ENCODE measurements at regions not wholly inside any gene's neighbourhood (a gene's known extent, or its start where the extent isn't known, plus 50 kb on each side); places are given as distances from the start of the nearest gene placed in this dataset.
"Not testable (repeated sequence)": the region's sequence is repeated elsewhere in the genome, so short reads cannot be mapped to it uniquely, and the experiment has no call there.

GRCh38 chr1:207256869-207257268, 64.6 kb upstream of the CD55 start:
- Mint-ChIP-seq H3K36me3 (peaks cover 10% of the 10 kb centered on the region), H3K4me3 (no peak overlapping the region), H3K4me1 (no peaks in the 10 kb centered on the region), H3K27ac (no peak overlapping the region), H3K9me3 (ENCODE audit: low read depth) (peaks cover 5% of the 10 kb centered on the region), H3K27me3 (no peaks in the 10 kb centered on the region)
- DNase-seq (no peak), ATAC-seq (no peak)
- CTCF ChIA-PET: no interaction called here

- ATAC-seq (no peak), DNase-seq (no peak)
- H3K4me3 Mint-ChIP-seq: no peak overlapping the region
- no peaks in the 10 kb centered on the region for H3K27me3 Mint-ChIP-seq
- CTCF ChIA-PET: no interaction called here
- H3K4me1 Mint-ChIP-seq: no peaks in the 10 kb centered on the region
- peaks cover 7% of the 10 kb centered on the region for H3K9me3 Mint-ChIP-seq (ENCODE audit: low read depth)
- H3K36me3 Mint-ChIP-seq: peaks cover 6% of the 10 kb centered on the region
- H3K27ac Mint-ChIP-seq: no peak overlapping the region
Measured at GRCh38 chr1:207259391-207259790, 62.1 kb upstream of the CD55 start.

- DNase-seq (no peak), ATAC-seq (no peak)
- Mint-ChIP-seq H3K9me3 (ENCODE audit: low read depth) (peaks cover 2% of the 10 kb centered on the region), H3K27me3 (no peaks in the 10 kb centered on the region), H3K4me3 (no peak overlapping the region), H3K36me3 (peaks cover 2% of the 10 kb centered on the region), H3K27ac (no peak overlapping the region), H3K4me1 (no peaks in the 10 kb centered on the region)
- CTCF ChIA-PET: no interaction called here
Measured at GRCh38 chr1:207261971-207262370, 59.5 kb upstream of the CD55 start.

- ATAC-seq; H3K4me3 Mint-ChIP-seq; H3K27ac Mint-ChIP-seq; H3K27me3 Mint-ChIP-seq; H3K36me3 Mint-ChIP-seq; DNase-seq; H3K9me3 Mint-ChIP-seq (ENCODE audit: low read depth); H3K4me1 Mint-ChIP-seq; CTCF ChIA-PET: not testable (repeated sequence)
Measured at GRCh38 chr1:207262891-207263290, 58.6 kb upstream of the CD55 start.

GRCh38 chr1:207264663-207265252, 56.7 kb upstream of the CD55 start:
- no peak overlapping the region for H3K4me3 Mint-ChIP-seq

DNA sequence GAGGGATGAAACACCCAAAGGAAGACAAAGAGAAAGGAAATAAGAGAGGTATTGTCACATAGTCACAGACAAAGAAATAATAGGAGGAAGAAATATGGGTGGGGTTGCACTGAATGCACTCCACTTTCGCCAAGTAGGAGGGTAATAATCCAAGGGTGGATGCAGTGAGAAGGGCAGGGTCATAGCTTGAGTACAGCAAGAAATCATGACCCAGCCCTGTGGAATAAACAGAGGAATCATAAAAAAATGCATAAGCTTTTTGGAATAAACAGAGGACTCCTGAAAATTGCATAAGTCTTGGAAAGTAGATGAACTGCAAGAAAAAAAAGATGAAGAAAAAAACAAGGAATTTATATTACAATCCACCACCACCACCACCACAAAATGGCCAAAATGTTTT, 53.1 kb upstream of the CD55 start:
- no peak overlapping the region for H3K27ac Mint-ChIP-seq
- CTCF ChIA-PET: no interaction called here
- no peak for DNase-seq

More at GRCh38 chr1:207264663-207265252, 56.7 kb upstream of the CD55 start:
- Mint-ChIP-seq H3K27me3 (no peaks in the 10 kb centered on the region), H3K27ac (no peak overlapping the region), H3K36me3 (no peaks in the 10 kb centered on the region), H3K4me1 (no peaks in the 10 kb centered on the region), H3K9me3 (ENCODE audit: low read depth) (peaks cover 2% of the 10 kb centered on the region)
- CTCF ChIA-PET: no interaction called here
- no peak for ATAC-seq
- DNase-seq: no peak

DNA sequence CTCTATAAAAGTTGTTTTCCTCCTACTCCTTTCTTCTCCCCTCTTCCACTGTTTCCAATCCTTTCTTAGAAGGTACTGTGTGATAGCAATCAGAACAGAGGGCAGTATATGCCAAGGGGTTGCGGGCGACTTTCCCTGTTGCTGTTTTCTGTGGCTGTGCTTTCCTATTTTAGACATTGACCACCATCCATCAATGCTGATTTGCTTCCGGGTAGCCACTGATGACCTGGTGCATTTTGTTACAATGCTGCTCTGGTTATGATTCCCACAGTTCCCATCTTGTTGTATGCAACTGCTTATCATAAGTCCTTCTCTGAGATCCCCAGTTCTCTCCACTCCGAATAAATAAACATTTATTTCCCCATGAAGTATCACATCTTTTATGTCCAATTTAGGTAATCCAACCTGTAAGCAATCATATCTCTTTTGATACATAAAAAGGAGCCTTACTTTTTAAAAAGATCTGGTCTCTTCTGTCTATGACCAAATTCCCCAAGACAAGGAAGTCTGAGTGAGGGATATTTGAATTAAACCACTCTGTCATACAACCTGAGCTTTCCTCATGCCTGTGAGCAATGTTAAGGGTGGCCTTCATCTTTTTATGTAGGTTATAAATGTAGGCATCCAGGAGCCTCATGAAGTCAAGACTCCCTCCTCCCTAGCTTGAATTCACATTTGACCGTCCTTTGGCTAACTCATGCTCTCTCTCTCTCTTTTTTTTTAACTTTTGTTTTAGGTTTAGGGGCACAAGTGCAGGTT, 52.5 kb upstream of the CD55 start:
- H3K36me3 Mint-ChIP-seq: no peaks in the 10 kb centered on the region
- CTCF ChIA-PET: no interaction called here
- no peaks in the 10 kb centered on the region for H3K4me1 Mint-ChIP-seq
- DNase-seq (no peak), ATAC-seq (no peak)
- H3K9me3 Mint-ChIP-seq (ENCODE audit: low read depth): no peaks in the 10 kb centered on the region
- no peak overlapping the region for H3K4me3 Mint-ChIP-seq
- no peak overlapping the region for H3K27ac Mint-ChIP-seq
- H3K27me3 Mint-ChIP-seq: no peaks in the 10 kb centered on the region

More for the DNA sequence above, 53.1 kb upstream of the CD55 start:
- Mint-ChIP-seq H3K4me1 (no peaks in the 10 kb centered on the region), H3K9me3 (ENCODE audit: low read depth) (no peaks in the 10 kb centered on the region), H3K36me3 (no peaks in the 10 kb centered on the region), H3K4me3 (no peak overlapping the region), H3K27me3 (no peaks in the 10 kb centered on the region)
- ATAC-seq: no peak
